H9 (cell line): ENCODE measurements at regions not wholly inside any gene's neighbourhood (a gene's known extent, or its start where the extent isn't known, plus 50 kb on each side); places are given as distances from the start of the nearest gene placed in this dataset.

ENCODE experiments used
- DNase-seq: peaks from one replicate; pipeline ENCODE4 v3.0.0-alpha.2; 2017
- H2AFZ ChIP-seq: one replicate; pipeline ENCODE4 v1.6.1; 2013; ENCODE audit warnings: mild to moderate bottlenecking, low read length, control low read depth, moderate library complexity
- H2AK5ac ChIP-seq: 2 replicates; pipeline ENCODE4 v1.6.1; 2013; ENCODE audit warnings: low read length, control low read depth, mixed read lengths; ENCODE audit not compliant: insufficient read length
- H2BK120ac ChIP-seq: one replicate; pipeline ENCODE4 v1.6.1; 2013; ENCODE audit warnings: low read depth, mild to moderate bottlenecking, low read length, control low read depth, inconsistent platforms; ENCODE audit not compliant: poor library complexity, severe bottlenecking
- H2BK12ac ChIP-seq: 2 replicates; pipeline ENCODE4 v1.6.1; 2013; ENCODE audit warnings: low read length, control low read depth, mixed read lengths, low read depth; ENCODE audit not compliant: insufficient read length
- H2BK15ac ChIP-seq: 2 replicates; pipeline ENCODE4 v1.6.1; 2013; ENCODE audit warnings: low read depth, low read length, control low read depth
- H2BK20ac ChIP-seq: one replicate; pipeline ENCODE4 v1.6.1; 2013; ENCODE audit warnings: low read depth, mild to moderate bottlenecking, low read length, control low read depth, inconsistent platforms; ENCODE audit not compliant: poor library complexity, severe bottlenecking
- H2BK5ac ChIP-seq: 2 replicates; pipeline ENCODE4 v1.6.1; 2013; ENCODE audit warnings: low read length, control low read depth, mixed read lengths; ENCODE audit not compliant: insufficient read length
- H3K14ac ChIP-seq: 2 replicates; pipeline ENCODE4 v1.6.1; 2013; ENCODE audit warnings: low read length, control low read depth; ENCODE audit not compliant: insufficient read depth
- H3K18ac ChIP-seq: 2 replicates; pipeline ENCODE4 v1.6.1; 2013; ENCODE audit warnings: low read depth, mild to moderate bottlenecking, mixed read lengths, low read length, control low read depth; ENCODE audit not compliant: insufficient read length
- H3K23ac ChIP-seq: 2 replicates; pipeline ENCODE4 v1.6.1; 2013; ENCODE audit warnings: low read length, control low read depth, mixed read lengths, low read depth; ENCODE audit not compliant: insufficient read length
- H3K23me2 ChIP-seq: 2 replicates; pipeline ENCODE4 v1.6.1; 2013; ENCODE audit warnings: low read depth, mild to moderate bottlenecking, mixed read lengths, low read length, control low read depth; ENCODE audit not compliant: insufficient read length, poor library complexity, severe bottlenecking
- H3K27ac ChIP-seq: 2 replicates; pipeline ENCODE4 v1.5.1; 2013; ENCODE audit warnings: low read length, control low read depth, mixed read lengths, low read depth; ENCODE audit not compliant: insufficient read length
- H3K27me3 ChIP-seq: 2 replicates; pipeline ENCODE4 v1.6.1; 2013; ENCODE audit warnings: low read length, control low read depth, inconsistent platforms; ENCODE audit not compliant: insufficient read depth
- H3K4ac ChIP-seq: 2 replicates; pipeline ENCODE4 v1.6.1; 2013; ENCODE audit warnings: low read depth, mild to moderate bottlenecking, control low read depth, inconsistent platforms, low read length, moderate library complexity
- H3K4me1 ChIP-seq: 2 replicates; pipeline ENCODE4 v1.6.1; 2013; ENCODE audit warnings: low read length, control low read depth, inconsistent platforms; ENCODE audit not compliant: insufficient read depth
- H3K4me2 ChIP-seq: 2 replicates; pipeline ENCODE4 v1.6.1; 2013; ENCODE audit warnings: low read length, control low read depth, mixed read lengths; ENCODE audit not compliant: insufficient read length, insufficient read depth
- H3K56ac ChIP-seq: 2 replicates; pipeline ENCODE4 v1.6.1; 2013; ENCODE audit warnings: low read depth, mild to moderate bottlenecking, mixed read lengths, low read length, control low read depth; ENCODE audit not compliant: insufficient read length
- H3K79me1 ChIP-seq: 2 replicates; pipeline ENCODE4 v1.6.1; 2013; ENCODE audit warnings: low read depth, mild to moderate bottlenecking, moderate library complexity, low read length, control low read depth, inconsistent platforms; ENCODE audit not compliant: insufficient read depth, poor library complexity, severe bottlenecking
- H3K79me2 ChIP-seq: 2 replicates; pipeline ENCODE4 v1.6.1; 2013; ENCODE audit warnings: low read length, control low read depth, inconsistent platforms; ENCODE audit not compliant: insufficient read depth
- H3K9ac ChIP-seq: 2 replicates; pipeline ENCODE4 v1.6.1; 2013; ENCODE audit warnings: low read length, control low read depth, mixed read lengths; ENCODE audit not compliant: insufficient read length; ENCODE audit errors: extremely low read depth
- H3K9me3 ChIP-seq: one replicate; pipeline ENCODE4 v1.6.1; 2013; ENCODE audit warnings: low read depth, low read length, inconsistent platforms; ENCODE audit not compliant: control insufficient read depth
- H3T11ph ChIP-seq: one replicate; pipeline ENCODE4 v1.6.1; 2013; ENCODE audit warnings: mild to moderate bottlenecking, low read length, control low read depth, inconsistent platforms
- H4K20me1 ChIP-seq: one replicate; pipeline ENCODE4 v1.6.1; 2013; ENCODE audit not compliant: control insufficient read depth, insufficient read length, insufficient read depth
- H4K5ac ChIP-seq: 2 replicates; pipeline ENCODE4 v1.6.1; 2013; ENCODE audit warnings: low read depth, mild to moderate bottlenecking, mixed read lengths, low read length, control low read depth; ENCODE audit not compliant: insufficient read length
- H4K8ac ChIP-seq: replicated peaks from 2 replicates; pipeline ENCODE4 v1.6.1; 2013; ENCODE audit warnings: low read length, control low read depth, mixed read lengths, low read depth; ENCODE audit not compliant: insufficient read length
- H4K91ac ChIP-seq: 2 replicates; pipeline ENCODE4 v1.6.1; 2013; ENCODE audit warnings: low read depth, mild to moderate bottlenecking, moderate library complexity, mixed read lengths, low read length, control low read depth; ENCODE audit not compliant: insufficient read length
- H3K27ac Mint-ChIP-seq, 3 experiments: 2 replicates in 2 of 3; 3 replicates in 1 of 3; pipeline ENCODE4 v1.8.0; 2020 to 2021; ENCODE audit warnings: mixed read lengths in 3 of 3, mild to moderate bottlenecking in 1 of 3, moderate library complexity in 1 of 3
- H3K27me3 Mint-ChIP-seq: 2 replicates; pipeline ENCODE4 v1.8.0; 2021; ENCODE audit warnings: low read depth, mild to moderate bottlenecking, moderate library complexity, mixed read lengths
- H3K36me3 Mint-ChIP-seq, 3 experiments: 2 replicates in 2 of 3; 3 replicates in 1 of 3; pipeline ENCODE4 v1.8.0; 2020 to 2021; ENCODE audit warnings: low read depth in 3 of 3, mixed read lengths in 3 of 3; ENCODE audit not compliant: insufficient read depth in 1 of 3
- H3K4me1 Mint-ChIP-seq, 2 experiments: 2 replicates each; pipeline ENCODE4 v1.8.0; 2020; ENCODE audit warnings: mixed read lengths in 2 of 2
- H3K4me3 Mint-ChIP-seq, 2 experiments: 2 replicates in 1 of 2; 3 replicates in 1 of 2; pipeline ENCODE4 v1.8.0; 2020 to 2021; ENCODE audit warnings: mild to moderate bottlenecking in 2 of 2, mixed read lengths in 2 of 2, moderate library complexity in 1 of 2
- H3K9me3 Mint-ChIP-seq, 2 experiments: 2 replicates in 1 of 2; 3 replicates in 1 of 2; pipeline ENCODE4 v1.8.0; 2020; ENCODE audit warnings: mild to moderate bottlenecking in 2 of 2, mixed read lengths in 2 of 2, moderate library complexity in 1 of 2
- CTCF ChIP-seq: fragments of 200-600 bp; sonication (generic); conservative IDR thresholded peaks from 3 replicates; pipeline ENCODE4 v1.8.0; 2021; ENCODE audit warnings: antibody characterized with exemption, mild to moderate bottlenecking
- WGBS: extraction: QIAGEN DNeasy Blood & Tissue Kit; methylation state at CpG from one replicate; pipeline ENCODE4 v1.1.7; 2013; ENCODE audit warnings: missing lambda C conversion rate, low lambda C conversion rate, mixed read lengths; ENCODE audit not compliant: insufficient read length; ENCODE audit errors: extremely low coverage; 5-methylcytosine and 5-hydroxymethylcytosine counted together

- no peak for DNase-seq
- H3K27me3 Mint-ChIP-seq, result no peaks in the 10 kb centered on the region
- no peaks in the 10 kb centered on the region for H3K36me3 Mint-ChIP-seq
- no peaks in the 10 kb centered on the region for H4K20me1 ChIP-seq
- H4K5ac ChIP-seq, result no peak overlapping the region
- no peak overlapping the region for H3T11ph ChIP-seq
- H2AK5ac ChIP-seq, result no peak overlapping the region
- H3K9me3 Mint-ChIP-seq, result no peaks in the 10 kb centered on the region
- no peak overlapping the region for H3K4me3 Mint-ChIP-seq
- H4K91ac ChIP-seq, result no peak overlapping the region
- no peaks in the 10 kb centered on the region for H3K79me1 ChIP-seq
- no peak overlapping the region for H3K4me2 ChIP-seq
- no peak overlapping the region for H3K18ac ChIP-seq
- no peak overlapping the region for H3K14ac ChIP-seq
- no peaks in the 10 kb centered on the region; the same call in 1 of the 2 replicates for H3K4me1 ChIP-seq
- H3K9ac ChIP-seq, result no peak overlapping the region
- H4K8ac ChIP-seq, result no peak overlapping the region
- H2BK20ac ChIP-seq, result no peak overlapping the region
- H2BK12ac ChIP-seq, result no peak overlapping the region
- no CpG with 5 or more reads among the region's 4 CpGs for WGBS
- no peaks in the 10 kb centered on the region for H3K9me3 ChIP-seq
- H3K56ac ChIP-seq, result no peak overlapping the region
- TF ChIP-seq CTCF, result no peak
- no peak overlapping the region for H2BK15ac ChIP-seq
- no peaks in the 10 kb centered on the region for H3K79me2 ChIP-seq
- H3K27ac Mint-ChIP-seq, result peak overlapping the region in 1 of 3 experiments; percentile 50; a peak in 1 of 7 replicates
- H3K27me3 ChIP-seq, result no peaks in the 10 kb centered on the region
- H3K23ac ChIP-seq, result no peak overlapping the region
- H2BK5ac ChIP-seq, result no peak overlapping the region
- no peak overlapping the region for H2AFZ ChIP-seq
- H2BK120ac ChIP-seq, result no peak overlapping the region
- H3K4me1 Mint-ChIP-seq, result peaks cover 0 to 9% of the 10 kb centered on the region in 2 experiments; a peak in 2 of 4 replicates
- H3K4ac ChIP-seq, result no peak overlapping the region
- H3K27ac ChIP-seq, result no peak overlapping the region
- H3K23me2 ChIP-seq, result no peaks in the 10 kb centered on the region
These were observed 578.7 kb downstream of the MAFB start for GRCh38 chr20:40110311-40110831.
